Neuronal stem cell (in vitro differentiated cells): ENCODE measurements at regions not wholly inside any gene's neighbourhood (a gene's known extent, or its start where the extent isn't known, plus 50 kb on each side); places are given as distances from the start of the nearest gene placed in this dataset.
A peak's percentile ranks its signal among the peaks of the same experiment; 100 is the strongest.

Experiments
- DNase-seq: peaks from one replicate; pipeline ENCODE4 v3.0.0-alpha.2; 2013; ENCODE audit warnings: low spot score
- H2AFZ ChIP-seq: one replicate; pipeline ENCODE4 v1.6.1; 2013; ENCODE audit warnings: mild to moderate bottlenecking, low read length, inconsistent platforms
- H2AK5ac ChIP-seq: 2 replicates; pipeline ENCODE4 v1.6.1; 2013; ENCODE audit warnings: low read depth, mild to moderate bottlenecking, inconsistent platforms, low read length, moderate library complexity, mixed read lengths
- H2BK120ac ChIP-seq: 2 replicates; pipeline ENCODE4 v1.6.1; 2013; ENCODE audit warnings: low read depth, mild to moderate bottlenecking, inconsistent platforms, low read length, moderate library complexity, mixed read lengths
- H2BK12ac ChIP-seq: one replicate; pipeline ENCODE4 v1.6.1; 2013; ENCODE audit warnings: low read length, inconsistent platforms
- H2BK15ac ChIP-seq: 2 replicates; pipeline ENCODE4 v1.6.1; 2013; ENCODE audit warnings: mild to moderate bottlenecking, low read length, inconsistent platforms, mixed read lengths
- H2BK5ac ChIP-seq: one replicate; pipeline ENCODE4 v1.6.1; 2013; ENCODE audit warnings: inconsistent platforms, mild to moderate bottlenecking, low read length, moderate library complexity
- H3K14ac ChIP-seq: one replicate; pipeline ENCODE4 v1.6.1; 2013; ENCODE audit warnings: low read length, inconsistent platforms
- H3K18ac ChIP-seq: 2 replicates; pipeline ENCODE4 v1.6.1; 2013; ENCODE audit warnings: low read length, inconsistent platforms
- H3K23ac ChIP-seq: 2 replicates; pipeline ENCODE4 v1.6.1; 2013; ENCODE audit warnings: low read depth, mild to moderate bottlenecking, mixed read lengths, low read length, inconsistent platforms; ENCODE audit not compliant: poor library complexity
- H3K27ac ChIP-seq: replicated peaks from 3 replicates; pipeline ENCODE4 v1.5.1; 2013; ENCODE audit warnings: low read length, inconsistent platforms
- H3K27me3 ChIP-seq, 3 experiments: 2 replicates each; pipeline ENCODE4 v1.6.1; 2013; ENCODE audit warnings: low read length in 3 of 3, mild to moderate bottlenecking in 2 of 3, inconsistent platforms in 1 of 3, low read depth in 1 of 3, mixed read lengths in 1 of 3, moderate library complexity in 1 of 3; ENCODE audit not compliant: control insufficient read depth in 3 of 3, insufficient read depth in 3 of 3
- H3K36me3 ChIP-seq, 2 donors: replicated peaks in 1 of 2; 2 replicates each; pipeline ENCODE4 v1.6.1; 2013; ENCODE audit warnings: low read length in 2 of 2; ENCODE audit not compliant: control insufficient read depth in 2 of 2, insufficient read depth in 2 of 2
- H3K4ac ChIP-seq: 2 replicates; pipeline ENCODE4 v1.6.1; 2013; ENCODE audit warnings: inconsistent platforms, mild to moderate bottlenecking, low read length, moderate library complexity
- H3K4me1 ChIP-seq, 2 donors: 1 replicate in 1 of 2; 2 replicates in 1 of 2; pipeline ENCODE4 v1.6.1; 2013; ENCODE audit warnings: low read length in 2 of 2, low read depth in 1 of 2; ENCODE audit not compliant: control insufficient read depth in 2 of 2, insufficient read depth in 1 of 2
- H3K4me2 ChIP-seq: one replicate; pipeline ENCODE4 v1.6.1; 2013; ENCODE audit warnings: mild to moderate bottlenecking, low read length, inconsistent platforms; ENCODE audit not compliant: insufficient read depth, poor library complexity, severe bottlenecking
- H3K4me3 ChIP-seq, 2 donors: 2 replicates each; pipeline ENCODE4 v1.5.1; 2013; ENCODE audit warnings: low read length in 2 of 2, mild to moderate bottlenecking in 2 of 2, inconsistent platforms in 1 of 2, moderate library complexity in 1 of 2
- H3K79me1 ChIP-seq: one replicate; pipeline ENCODE4 v1.6.1; 2013; ENCODE audit warnings: low read depth, mild to moderate bottlenecking, inconsistent platforms, low read length, moderate library complexity
- H3K9ac ChIP-seq: one replicate; pipeline ENCODE4 v1.6.1; 2013; ENCODE audit warnings: mild to moderate bottlenecking, low read depth, low read length, inconsistent platforms; ENCODE audit not compliant: poor library complexity
- H3K9me3 ChIP-seq, 2 donors: replicated peaks in 1 of 2; 2 replicates each; pipeline versions ENCODE3 to v1.6.1; 2013; ENCODE audit warnings: low read length in 2 of 2, mild to moderate bottlenecking in 2 of 2, inconsistent platforms in 1 of 2, low read depth in 1 of 2, mixed read lengths in 1 of 2, moderate library complexity in 1 of 2; ENCODE audit not compliant: control insufficient read depth in 2 of 2, insufficient read depth in 1 of 2
- H4K8ac ChIP-seq: one replicate; pipeline ENCODE4 v1.6.1; 2013; ENCODE audit warnings: low read depth, mild to moderate bottlenecking, inconsistent platforms, low read length, moderate library complexity
- H4K91ac ChIP-seq: one replicate; pipeline ENCODE4 v1.6.1; 2013; ENCODE audit warnings: low read length, low read depth, mild to moderate bottlenecking, inconsistent platforms; ENCODE audit not compliant: poor library complexity
- WGBS, 2 donors: extraction: QIAGEN DNeasy Blood & Tissue Kit; methylation state at CpG; one replicate each; pipeline ENCODE4 v1.1.7; 2013; ENCODE audit warnings: missing lambda C conversion rate in 2 of 2, mixed read lengths in 1 of 2; ENCODE audit not compliant: insufficient read length in 2 of 2, insufficient replicate concordance in 1 of 2; ENCODE audit errors: extremely low coverage in 2 of 2; 5-methylcytosine and 5-hydroxymethylcytosine counted together

- no peak overlapping the region for H2AK5ac ChIP-seq
- H4K91ac ChIP-seq = no peak overlapping the region
- H3K23ac ChIP-seq = no peak overlapping the region
- no peaks in the 10 kb centered on the region for H3K79me1 ChIP-seq
- no CpG with 5 or more reads among the region's 5 CpGs for WGBS, 2 donors
- H3K14ac ChIP-seq = no peak overlapping the region
- H2BK15ac ChIP-seq = no peak overlapping the region
- H3K4ac ChIP-seq = no peak overlapping the region
- peaks cover 9 to 20% of the 10 kb centered on the region in 2 donors for H3K4me1 ChIP-seq
- H3K36me3 ChIP-seq = no peaks in the 10 kb centered on the region
- no peak overlapping the region for H2BK5ac ChIP-seq
- no peak overlapping the region for H3K9ac ChIP-seq
- no peak overlapping the region for H2BK12ac ChIP-seq
- H3K4me3 ChIP-seq = peak overlapping the region in 1 of 2 donors; percentile 13
- H3K4me2 ChIP-seq = no peak overlapping the region
- no peaks in the 10 kb centered on the region for H3K27me3 ChIP-seq
- no peak overlapping the region for H2BK120ac ChIP-seq
- H3K27ac ChIP-seq = peak overlapping the region; percentile 75
- H2AFZ ChIP-seq = peak overlapping the region; percentile 78
- DNase-seq = peak; percentile 18
- H3K9me3 ChIP-seq = peaks cover 1 to 5% of the 10 kb centered on the region in 2 donors
- no peak overlapping the region for H3K18ac ChIP-seq
- no peak overlapping the region for H4K8ac ChIP-seq
Observed at GRCh38 chr11:110032259-110032658, 60.9 kb upstream of the ZC3H12C start.

GRCh38 chr11:110032957-110033570 is 60.1 kb upstream of the ZC3H12C start:
- WGBS, 2 donors = no CpG with 5 or more reads among the region's 1 CpG
- Histone ChIP-seq H2AFZ (peak overlapping the region; percentile 78), H2BK120ac (no peak overlapping the region), H4K8ac (no peak overlapping the region), H2AK5ac (no peak overlapping the region), H3K14ac (no peak overlapping the region), H3K9ac (no peak overlapping the region), H2BK5ac (no peak overlapping the region), H3K4me3 (no peak overlapping the region), H3K18ac (peak overlapping the region; percentile 13), H2BK15ac (no peak overlapping the region), H4K91ac (no peak overlapping the region), H3K9me3 (peaks cover 1% of the 10 kb centered on the region in 2 donors), H3K23ac (no peak overlapping the region), H3K4me2 (no peak overlapping the region), H3K4me1 (peaks cover 9 to 19% of the 10 kb centered on the region in 2 donors), H3K36me3 (no peaks in the 10 kb centered on the region), H3K4ac (no peak overlapping the region), H2BK12ac (no peak overlapping the region), H3K27ac (peak overlapping the region; percentile 75), H3K27me3 (no peaks in the 10 kb centered on the region), H3K79me1 (no peaks in the 10 kb centered on the region)
- DNase-seq = no peak

GRCh38 chr11:110034806-110035205 is 58.4 kb upstream of the ZC3H12C start:
- H3K79me1 ChIP-seq = no peaks in the 10 kb centered on the region
- no peak overlapping the region for H2BK5ac ChIP-seq
- H2AFZ ChIP-seq = no peak overlapping the region
- no peak overlapping the region for H3K27ac ChIP-seq
- H2BK120ac ChIP-seq = no peak overlapping the region
- H4K91ac ChIP-seq = no peak overlapping the region
- no peak overlapping the region for H3K14ac ChIP-seq
- no peak overlapping the region for H2AK5ac ChIP-seq
- no peak overlapping the region for H3K18ac ChIP-seq
- no peaks in the 10 kb centered on the region for H3K36me3 ChIP-seq
- H3K27me3 ChIP-seq = no peaks in the 10 kb centered on the region
- no peak overlapping the region for H3K4ac ChIP-seq
- no peaks in the 10 kb centered on the region for H3K9me3 ChIP-seq
- WGBS, 2 donors = no CpG with 5 or more reads among the region's 4 CpGs
- H4K8ac ChIP-seq = no peak overlapping the region
- no peak overlapping the region for H3K23ac ChIP-seq
- no peak for DNase-seq
- H3K4me2 ChIP-seq = no peak overlapping the region
- H2BK15ac ChIP-seq = no peak overlapping the region
- H3K4me3 ChIP-seq = no peak overlapping the region
- no peak overlapping the region for H2BK12ac ChIP-seq
- H3K9ac ChIP-seq = no peak overlapping the region
- peaks cover 9 to 15% of the 10 kb centered on the region in 2 donors for H3K4me1 ChIP-seq

GRCh38 chr11:110035357-110035756 is 57.8 kb upstream of the ZC3H12C start:
- no peak overlapping the region for H3K14ac ChIP-seq
- no peak overlapping the region for H3K27ac ChIP-seq
- H3K27me3 ChIP-seq = no peaks in the 10 kb centered on the region
- WGBS, 2 donors = no CpG with 5 or more reads among the region's 2 CpGs
- no peaks in the 10 kb centered on the region for H3K9me3 ChIP-seq
- H4K8ac ChIP-seq = no peak overlapping the region
- DNase-seq = no peak
- H3K36me3 ChIP-seq = no peaks in the 10 kb centered on the region
- no peak overlapping the region for H3K18ac ChIP-seq
- no peak overlapping the region for H2BK12ac ChIP-seq
- H3K9ac ChIP-seq = no peak overlapping the region
- H3K79me1 ChIP-seq = no peaks in the 10 kb centered on the region
- H4K91ac ChIP-seq = no peak overlapping the region
- H3K4ac ChIP-seq = no peak overlapping the region
- peaks cover 9 to 11% of the 10 kb centered on the region in 2 donors for H3K4me1 ChIP-seq
- H3K4me3 ChIP-seq = no peak overlapping the region
- no peak overlapping the region for H2BK120ac ChIP-seq
- H2BK15ac ChIP-seq = no peak overlapping the region
- no peak overlapping the region for H2AK5ac ChIP-seq
- no peak overlapping the region for H3K4me2 ChIP-seq
- H3K23ac ChIP-seq = no peak overlapping the region
- H2AFZ ChIP-seq = no peak overlapping the region
- no peak overlapping the region for H2BK5ac ChIP-seq
